ENCODE measurements at regions not wholly inside any gene's neighbourhood (a gene's known extent, or its start where the extent isn't known, plus 50 kb on each side); places are given as distances from the start of the nearest gene placed in this dataset.

GRCh38 chr6:167581637-167582036, 245.1 kb upstream of the AFDN start:
- H3K27ac ChIP-seq, result no peak overlapping the region
- H3K9me3 ChIP-seq, result peaks cover 5 to 6% of the 10 kb centered on the region in 2 donors
- in situ Hi-C loops (cut with MboI; ENCODE audit: low pct_ligation_motif_present in 1 of 4, low pct_unique_long_range_greater_than_20kb in 1 of 4, low sequenced_read_pairs in 3 of 4) (no loop called here), intact Hi-C loops (cut with DNase I; ENCODE audit: low total_unique reads) (no loop called here)
- H3K36me3 ChIP-seq, result no peaks in the 10 kb centered on the region
- no peaks in the 10 kb centered on the region for H3K4me1 ChIP-seq
- WGBS, 2 donors (ENCODE audit: low coverage in 1 of 2), result 90 to 100% methylated on average over 1 to 6 of the region's 6 CpGs
- H3K4me3 ChIP-seq, result no peak overlapping the region
- DNase-seq, result no peak
- H3K27me3 ChIP-seq, result no peaks in the 10 kb centered on the region
- TF ChIP-seq POLR2A (IDR thresholded peaks at IDR 0.05), result no peak
- TF ChIP-seq POLR2AphosphoS5 (IDR thresholded peaks at IDR 0.05), result no peak

- 89 to 93% methylated on average over 2 of the region's 2 CpGs for WGBS, 2 donors (ENCODE audit: low coverage in 1 of 2)
- H3K36me3 ChIP-seq, result no peaks in the 10 kb centered on the region
- no peak overlapping the region for H3K27ac ChIP-seq
- no peak for DNase-seq
- TF ChIP-seq POLR2AphosphoS5 (IDR thresholded peaks at IDR 0.05), result no peak
- no peak for TF ChIP-seq EP300 (IDR thresholded peaks at IDR 0.05; ENCODE audit: low read depth)
- no peak for TF ChIP-seq CTCF (IDR thresholded peaks at IDR 0.05)
- no peak for TF ChIP-seq POLR2A (IDR thresholded peaks at IDR 0.05)
- no peaks in the 10 kb centered on the region for H3K4me1 ChIP-seq
- H3K4me3 ChIP-seq, result no peak overlapping the region
- H3K27me3 ChIP-seq, result no peaks in the 10 kb centered on the region
- intact Hi-C loops (cut with DNase I; ENCODE audit: low total_unique reads), result no loop called here
- in situ Hi-C loops (cut with MboI; ENCODE audit: low pct_ligation_motif_present in 1 of 4, low pct_unique_long_range_greater_than_20kb in 1 of 4, low sequenced_read_pairs in 3 of 4), result no loop called here
- peaks cover 5 to 6% of the 10 kb centered on the region in 2 donors for H3K9me3 ChIP-seq
Observed at GRCh38 chr6:167583412-167583811, 243.3 kb upstream of the AFDN start.

DNA sequence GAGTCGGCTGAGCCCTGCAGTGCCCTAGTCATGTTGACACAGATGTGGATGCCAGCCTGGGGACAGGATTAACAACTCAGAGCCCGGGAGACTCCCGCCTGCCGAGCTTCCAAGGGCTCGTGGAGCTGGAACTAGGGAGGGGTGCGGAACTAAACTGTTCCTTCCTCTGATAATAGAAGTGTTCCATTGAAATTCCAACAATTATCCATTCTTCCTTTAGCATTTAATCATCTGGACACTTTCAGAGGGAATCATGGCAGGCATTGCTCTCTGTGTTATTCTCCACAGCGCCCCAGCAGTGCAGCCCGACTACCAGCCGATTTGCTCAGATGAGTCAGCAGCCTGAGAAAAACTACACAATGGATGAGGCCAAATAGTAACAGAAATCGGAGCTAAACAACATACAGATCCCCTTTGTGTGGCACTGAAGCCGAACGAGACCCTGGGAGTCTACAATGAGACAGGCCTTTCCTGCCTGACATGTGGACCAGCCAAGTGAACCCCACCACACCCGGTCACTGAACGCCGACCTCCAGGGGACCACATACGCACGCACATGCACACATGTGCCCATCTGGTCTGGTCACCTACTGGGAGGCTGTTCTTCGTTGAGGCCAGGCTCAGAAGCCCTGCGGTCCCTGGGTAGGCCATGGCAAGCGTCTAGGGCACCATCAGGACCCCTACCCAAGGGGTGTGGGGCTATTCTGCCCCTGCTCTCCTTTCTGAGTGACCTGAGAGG, 238.4 kb upstream of the AFDN start:
- no peaks in the 10 kb centered on the region for H3K27me3 ChIP-seq
- intact Hi-C loops (cut with DNase I; ENCODE audit: low total_unique reads), result no loop called here
- H3K36me3 ChIP-seq, result no peaks in the 10 kb centered on the region
- WGBS, 2 donors (ENCODE audit: low coverage in 1 of 2), result 80 to 83% methylated on average over 2 to 20 of the region's 20 CpGs
- no peak overlapping the region for H3K4me3 ChIP-seq
- no peak for TF ChIP-seq EP300 (IDR thresholded peaks at IDR 0.05; ENCODE audit: low read depth)
- TF ChIP-seq CTCF (IDR thresholded peaks at IDR 0.05), result no peak
- TF ChIP-seq POLR2A (IDR thresholded peaks at IDR 0.05), result no peak
- TF ChIP-seq POLR2AphosphoS5 (IDR thresholded peaks at IDR 0.05), result no peak
- no peaks in the 10 kb centered on the region for H3K4me1 ChIP-seq
- peaks cover 2 to 3% of the 10 kb centered on the region in 2 donors for H3K9me3 ChIP-seq
- in situ Hi-C loops (cut with MboI; ENCODE audit: low pct_ligation_motif_present in 1 of 4, low pct_unique_long_range_greater_than_20kb in 1 of 4, low sequenced_read_pairs in 3 of 4), result no loop called here
- DNase-seq, result no peak
- H3K27ac ChIP-seq, result no peak overlapping the region

DNA sequence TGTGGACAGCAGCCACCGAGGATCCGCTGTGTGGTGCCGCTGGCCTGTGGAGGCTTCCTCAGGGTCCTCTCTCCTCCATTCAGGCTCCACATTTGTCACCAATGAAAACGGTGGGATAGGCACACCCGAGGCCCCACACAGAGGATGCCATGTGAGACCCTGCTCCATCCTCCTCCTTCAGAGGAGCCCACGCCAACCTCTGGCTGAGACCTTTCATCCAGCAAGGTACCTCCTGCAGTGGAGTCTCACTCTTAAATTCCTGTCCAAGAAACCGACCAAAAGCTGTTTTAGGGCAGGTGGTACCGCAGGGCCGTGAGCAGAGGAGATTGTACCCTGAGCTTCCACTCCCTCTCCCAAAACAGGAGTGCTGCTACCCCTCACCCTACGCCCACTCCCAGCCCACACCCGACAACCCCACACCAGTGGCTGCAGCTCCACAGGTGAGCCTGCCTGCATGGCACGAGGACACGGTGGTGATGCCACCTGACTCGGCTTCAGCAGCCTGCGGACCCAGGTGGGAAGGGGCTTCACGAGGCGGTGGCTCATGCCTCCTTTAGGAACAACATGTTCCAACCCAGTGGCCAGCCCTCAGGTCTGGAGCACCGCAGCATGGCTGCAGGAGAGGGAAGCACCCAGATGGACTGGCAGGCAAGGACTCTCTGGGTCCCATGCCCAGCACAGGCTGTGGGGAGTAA, 237.6 kb upstream of the AFDN start:
- no peaks in the 10 kb centered on the region for H3K9me3 ChIP-seq
- no peak overlapping the region for H3K4me3 ChIP-seq
- H3K36me3 ChIP-seq, result no peaks in the 10 kb centered on the region
- intact Hi-C loops (cut with DNase I; ENCODE audit: low total_unique reads), result no loop called here
- DNase-seq, result no peak
- H3K27ac ChIP-seq, result no peak overlapping the region
- no peaks in the 10 kb centered on the region for H3K27me3 ChIP-seq
- TF ChIP-seq EP300 (IDR thresholded peaks at IDR 0.05; ENCODE audit: low read depth) (no peak), POLR2A (IDR thresholded peaks at IDR 0.05) (no peak), POLR2AphosphoS5 (IDR thresholded peaks at IDR 0.05) (no peak), CTCF (IDR thresholded peaks at IDR 0.05) (no peak)
- 90% methylated on average over 18 of the region's 18 CpGs; no CpG with 5 or more reads in 1 of the 2 donors for WGBS, 2 donors (ENCODE audit: low coverage in 1 of 2)
- no peaks in the 10 kb centered on the region for H3K4me1 ChIP-seq
- in situ Hi-C loops (cut with MboI; ENCODE audit: low pct_ligation_motif_present in 1 of 4, low pct_unique_long_range_greater_than_20kb in 1 of 4, low sequenced_read_pairs in 3 of 4), result no loop called here
